ENCODE measurements at regions not wholly inside any gene's neighbourhood (a gene's known extent, or its start where the extent isn't known, plus 50 kb on each side); places are given as distances from the start of the nearest gene placed in this dataset.

GRCh38 chr16:86365513-86366273 lies 144.6 kb upstream of the FOXF1 start:
- no peak for DNase-seq
- H3K36me3 ChIP-seq (ENCODE audit: control insufficient read depth in 4 of 4, insufficient read depth in 4 of 4, low read length in 3 of 4): no peaks in the 10 kb centered on the region
- ChIA-PET CTCF (interaction anchor here (0.7 kb wide), 1 partner anchor 156 kb away, joined by 3 read pairs; no protein-coding TSS in a partner anchor), POLR2A (no interaction called here)
- WGBS (ENCODE audit: insufficient coverage): 88% methylated on average over 13 of the region's 19 CpGs
- no peaks in the 10 kb centered on the region for H3K9me3 ChIP-seq (ENCODE audit: control extremely low read depth in 1 of 5, control insufficient read depth in 4 of 5, insufficient read depth in 2 of 5, low read depth in 1 of 5, low read length in 4 of 5)
- H3K27ac ChIP-seq (ENCODE audit: insufficient read depth in 1 of 2, low read depth in 1 of 2, low read length in 2 of 2, poor library complexity in 1 of 2, severe bottlenecking in 2 of 2): no peak overlapping the region
- no peak overlapping the region for H3K4me3 ChIP-seq (ENCODE audit: control insufficient read depth in 1 of 7, extremely low read depth in 1 of 7, insufficient read depth in 4 of 7, low read depth in 2 of 7, low read length in 6 of 7)
- H3K27me3 ChIP-seq (replicated peaks in 2 of 5; ENCODE audit: control insufficient read depth in 4 of 5, insufficient read depth in 5 of 5, low read length in 4 of 5): peaks cover 6 to 74% (median 22%) of the 10 kb centered on the region in 5 experiments
- no peaks in the 10 kb centered on the region for H3K4me1 ChIP-seq (ENCODE audit: control extremely low read depth in 1 of 4, control insufficient read depth in 4 of 4, insufficient read depth in 4 of 4, low read length in 3 of 4)

DNA sequence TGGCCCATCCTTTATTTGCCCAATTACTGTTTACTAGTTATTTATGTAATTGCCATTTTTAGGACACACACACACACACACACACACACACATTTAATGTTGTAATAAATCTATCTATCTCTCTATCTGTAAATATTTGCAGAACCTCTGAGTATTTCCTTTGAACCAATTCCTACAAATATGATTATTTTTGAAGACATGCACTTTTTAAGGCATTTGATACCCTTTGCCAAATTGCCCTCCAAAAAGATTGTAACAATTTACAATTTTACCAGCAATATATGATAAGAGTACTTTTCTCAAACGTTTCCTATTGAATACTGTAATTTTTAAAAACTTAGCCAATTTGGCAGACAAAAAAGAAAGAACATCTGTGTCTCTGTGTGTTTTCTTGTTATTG lies 143.8 kb upstream of the FOXF1 start:
- CTCF ChIA-PET: interaction anchor here (0.7 kb wide), 1 partner anchor 155 kb away, joined by 3 read pairs; no protein-coding TSS in a partner anchor
- H3K27ac ChIP-seq (ENCODE audit: insufficient read depth in 1 of 2, low read depth in 1 of 2, low read length in 2 of 2, poor library complexity in 1 of 2, severe bottlenecking in 2 of 2): no peak overlapping the region
- DNase-seq: no peak
- no peaks in the 10 kb centered on the region for H3K9me3 ChIP-seq (ENCODE audit: control extremely low read depth in 1 of 5, control insufficient read depth in 4 of 5, insufficient read depth in 2 of 5, low read depth in 1 of 5, low read length in 4 of 5)
- POLR2A ChIA-PET: no interaction called here
- no CpG with 5 or more reads among the region's 1 CpG for WGBS (ENCODE audit: insufficient coverage)
- no peak overlapping the region for H3K4me3 ChIP-seq (ENCODE audit: control insufficient read depth in 1 of 7, extremely low read depth in 1 of 7, insufficient read depth in 4 of 7, low read depth in 2 of 7, low read length in 6 of 7)
- peaks cover 6 to 75% (median 22%) of the 10 kb centered on the region in 5 experiments for H3K27me3 ChIP-seq (replicated peaks in 2 of 5; ENCODE audit: control insufficient read depth in 4 of 5, insufficient read depth in 5 of 5, low read length in 4 of 5)
- no peaks in the 10 kb centered on the region for H3K4me1 ChIP-seq (ENCODE audit: control extremely low read depth in 1 of 4, control insufficient read depth in 4 of 4, insufficient read depth in 4 of 4, low read length in 3 of 4)
- H3K36me3 ChIP-seq (ENCODE audit: control insufficient read depth in 4 of 4, insufficient read depth in 4 of 4, low read length in 3 of 4): no peaks in the 10 kb centered on the region

DNA sequence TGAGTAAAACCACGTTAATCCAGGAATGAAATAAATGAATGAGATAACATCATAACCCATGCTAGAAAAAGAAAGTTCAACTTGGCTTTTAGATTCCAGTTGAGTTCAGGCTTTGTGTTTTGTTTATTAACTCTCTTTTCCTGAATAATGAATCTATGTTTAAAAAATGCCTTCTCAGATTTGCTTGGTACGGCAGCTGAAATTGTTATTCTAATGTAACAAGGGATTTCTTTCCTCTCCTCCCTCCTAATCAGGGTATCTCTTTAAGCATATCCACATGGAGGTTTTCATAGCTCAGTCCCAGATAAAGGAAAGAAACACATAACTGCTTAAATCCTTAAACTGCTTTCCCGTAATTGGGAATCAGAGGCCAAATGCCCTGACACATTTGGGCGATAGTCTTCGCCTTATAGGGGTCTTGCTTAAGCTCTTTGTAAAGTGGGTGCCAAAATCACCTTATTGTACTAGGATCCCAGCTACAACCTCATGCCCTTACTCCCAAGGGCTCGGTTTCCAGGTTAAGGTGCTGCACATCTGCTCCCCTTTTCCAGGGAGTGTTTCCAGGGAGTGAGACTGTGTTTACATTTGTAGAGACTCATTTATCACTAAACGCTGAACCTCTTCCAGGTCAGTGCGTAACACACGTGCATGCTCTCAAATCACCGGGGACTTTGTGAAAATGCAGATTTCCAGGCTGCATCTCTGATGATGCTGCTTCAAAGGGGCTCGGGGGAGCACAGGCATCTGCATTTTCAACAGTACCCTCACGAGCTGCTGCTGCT lies 142.8 kb upstream of the FOXF1 start:
- Histone ChIP-seq H3K4me1 (ENCODE audit: control extremely low read depth in 1 of 4, control insufficient read depth in 4 of 4, insufficient read depth in 4 of 4, low read length in 3 of 4) (no peaks in the 10 kb centered on the region), H3K4me3 (ENCODE audit: control insufficient read depth in 1 of 7, extremely low read depth in 1 of 7, insufficient read depth in 4 of 7, low read depth in 2 of 7, low read length in 6 of 7) (no peak overlapping the region), H3K27me3 (replicated peaks in 2 of 5; ENCODE audit: control insufficient read depth in 4 of 5, insufficient read depth in 5 of 5, low read length in 4 of 5) (peaks cover 6 to 73% (median 18%) of the 10 kb centered on the region in 5 experiments), H3K27ac (ENCODE audit: insufficient read depth in 1 of 2, low read depth in 1 of 2, low read length in 2 of 2, poor library complexity in 1 of 2, severe bottlenecking in 2 of 2) (no peak overlapping the region), H3K9me3 (ENCODE audit: control extremely low read depth in 1 of 5, control insufficient read depth in 4 of 5, insufficient read depth in 2 of 5, low read depth in 1 of 5, low read length in 4 of 5) (no peaks in the 10 kb centered on the region), H3K36me3 (ENCODE audit: control insufficient read depth in 4 of 4, insufficient read depth in 4 of 4, low read length in 3 of 4) (no peaks in the 10 kb centered on the region)
- DNase-seq: no peak
- CTCF ChIA-PET: no interaction called here
- POLR2A ChIA-PET: no interaction called here
- 66% methylated on average over 8 of the region's 12 CpGs for WGBS (ENCODE audit: insufficient coverage)

- no peaks in the 10 kb centered on the region for H3K36me3 ChIP-seq (ENCODE audit: control insufficient read depth in 4 of 4, insufficient read depth in 4 of 4, low read length in 3 of 4)
- DNase-seq: no peak
- CTCF ChIA-PET: no interaction called here
- no peaks in the 10 kb centered on the region for H3K4me1 ChIP-seq (ENCODE audit: control extremely low read depth in 1 of 4, control insufficient read depth in 4 of 4, insufficient read depth in 4 of 4, low read length in 3 of 4)
- H3K27me3 ChIP-seq (replicated peaks in 2 of 5; ENCODE audit: control insufficient read depth in 4 of 5, insufficient read depth in 5 of 5, low read length in 4 of 5): peaks cover 5 to 66% (median 18%) of the 10 kb centered on the region in 5 experiments
- 80% methylated on average over 12 of the region's 12 CpGs for WGBS (ENCODE audit: insufficient coverage)
- no peak overlapping the region for H3K27ac ChIP-seq (ENCODE audit: insufficient read depth in 1 of 2, low read depth in 1 of 2, low read length in 2 of 2, poor library complexity in 1 of 2, severe bottlenecking in 2 of 2)
- no peak overlapping the region for H3K4me3 ChIP-seq (ENCODE audit: control insufficient read depth in 1 of 7, extremely low read depth in 1 of 7, insufficient read depth in 4 of 7, low read depth in 2 of 7, low read length in 6 of 7)
- POLR2A ChIA-PET: no interaction called here
- no peaks in the 10 kb centered on the region for H3K9me3 ChIP-seq (ENCODE audit: control extremely low read depth in 1 of 5, control insufficient read depth in 4 of 5, insufficient read depth in 2 of 5, low read depth in 1 of 5, low read length in 4 of 5)
These were observed 142.1 kb upstream of the FOXF1 start for GRCh38 chr16:86368261-86368660.

DNA sequence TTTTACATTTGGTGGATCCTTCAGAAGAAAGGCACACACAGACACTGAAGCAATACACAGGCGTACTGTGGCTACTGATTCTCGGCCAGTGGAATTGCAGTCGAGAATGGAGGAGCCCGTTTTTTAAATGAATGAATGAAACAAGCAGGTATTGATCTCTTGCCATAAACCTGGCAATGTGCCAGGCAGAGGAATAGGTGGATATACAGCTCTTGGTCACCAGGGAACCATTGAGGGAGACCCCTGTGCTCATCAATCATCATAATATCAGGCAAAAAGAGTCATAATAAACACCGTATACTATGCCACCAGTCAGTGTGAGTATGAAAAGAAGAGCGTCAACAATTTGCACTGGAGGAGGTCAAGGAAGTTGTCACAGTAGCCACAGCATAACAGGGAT lies 140.3 kb upstream of the FOXF1 start:
- POLR2A ChIA-PET: no interaction called here
- Histone ChIP-seq H3K36me3 (ENCODE audit: control insufficient read depth in 4 of 4, insufficient read depth in 4 of 4, low read length in 3 of 4) (no peaks in the 10 kb centered on the region), H3K4me1 (ENCODE audit: control extremely low read depth in 1 of 4, control insufficient read depth in 4 of 4, insufficient read depth in 4 of 4, low read length in 3 of 4) (no peaks in the 10 kb centered on the region), H3K27me3 (replicated peaks in 2 of 5; ENCODE audit: control insufficient read depth in 4 of 5, insufficient read depth in 5 of 5, low read length in 4 of 5) (peaks cover 5 to 63% (median 16%) of the 10 kb centered on the region in 5 experiments), H3K9me3 (ENCODE audit: control extremely low read depth in 1 of 5, control insufficient read depth in 4 of 5, insufficient read depth in 2 of 5, low read depth in 1 of 5, low read length in 4 of 5) (peaks cover 0 to 10% (median 3%) of the 10 kb centered on the region in 5 experiments), H3K4me3 (ENCODE audit: control insufficient read depth in 1 of 7, extremely low read depth in 1 of 7, insufficient read depth in 4 of 7, low read depth in 2 of 7, low read length in 6 of 7) (no peak overlapping the region), H3K27ac (ENCODE audit: insufficient read depth in 1 of 2, low read depth in 1 of 2, low read length in 2 of 2, poor library complexity in 1 of 2, severe bottlenecking in 2 of 2) (no peak overlapping the region)
- WGBS (ENCODE audit: insufficient coverage): 96% methylated on average over 4 of the region's 6 CpGs
- no peak for DNase-seq
- CTCF ChIA-PET: no interaction called here

GRCh38 chr16:86371083-86371803 lies 139.1 kb upstream of the FOXF1 start:
- Histone ChIP-seq H3K4me3 (ENCODE audit: control insufficient read depth in 1 of 7, extremely low read depth in 1 of 7, insufficient read depth in 4 of 7, low read depth in 2 of 7, low read length in 6 of 7) (no peak overlapping the region), H3K4me1 (ENCODE audit: control extremely low read depth in 1 of 4, control insufficient read depth in 4 of 4, insufficient read depth in 4 of 4, low read length in 3 of 4) (no peaks in the 10 kb centered on the region), H3K9me3 (ENCODE audit: control extremely low read depth in 1 of 5, control insufficient read depth in 4 of 5, insufficient read depth in 2 of 5, low read depth in 1 of 5, low read length in 4 of 5) (peaks cover 0 to 10% (median 3%) of the 10 kb centered on the region in 5 experiments), H3K27me3 (replicated peaks in 2 of 5; ENCODE audit: control insufficient read depth in 4 of 5, insufficient read depth in 5 of 5, low read length in 4 of 5) (peaks cover 4 to 61% (median 11%) of the 10 kb centered on the region in 5 experiments), H3K36me3 (ENCODE audit: control insufficient read depth in 4 of 4, insufficient read depth in 4 of 4, low read length in 3 of 4) (no peaks in the 10 kb centered on the region), H3K27ac (ENCODE audit: insufficient read depth in 1 of 2, low read depth in 1 of 2, low read length in 2 of 2, poor library complexity in 1 of 2, severe bottlenecking in 2 of 2) (no peak overlapping the region)
- no peak for DNase-seq
- POLR2A ChIA-PET: no interaction called here
- WGBS (ENCODE audit: insufficient coverage): 88% methylated on average over 16 of the region's 20 CpGs
- CTCF ChIA-PET: no interaction called here
